EH (cell line): ENCODE measurements at regions not wholly inside any gene's neighbourhood (a gene's known extent, or its start where the extent isn't known, plus 50 kb on each side); places are given as distances from the start of the nearest gene placed in this dataset.
A peak's percentile ranks its signal among the peaks of the same experiment; 100 is the strongest.

ENCODE experiments used
- DNase-seq: peaks from one replicate; pipeline ENCODE4 v3.0.0-alpha.2; 2015; ENCODE audit warnings: low read depth

GRCh38 chr4:100083289-100083688 lies 107.0 kb downstream of the DDIT4L start:
- no peak for DNase-seq

- DNase-seq: no peak
These were observed 107.4 kb downstream of the DDIT4L start for GRCh38 chr4:100082852-100083251.

GRCh38 chr4:100081491-100081890 lies 108.8 kb downstream of the DDIT4L start:
- peak; percentile 30 for DNase-seq

GRCh38 chr4:100079264-100079663 lies 111.0 kb downstream of the DDIT4L start:
- DNase-seq: no peak

- no peak for DNase-seq
These were observed 113.5 kb downstream of the DDIT4L start for GRCh38 chr4:100076753-100077152.

- peak; percentile 33 for DNase-seq
These were observed 114.6 kb downstream of the DDIT4L start for GRCh38 chr4:100075486-100076270.

GRCh38 chr4:100075056-100075455 lies 115.2 kb downstream of the DDIT4L start:
- DNase-seq: peak; percentile 66

- DNase-seq: no peak
These were observed 118.8 kb downstream of the DDIT4L start for GRCh38 chr4:100071506-100071905.

- no peak for DNase-seq
These were observed 119.4 kb downstream of the DDIT4L start for GRCh38 chr4:100070868-100071267.

- DNase-seq: no peak
These were observed 119.1 kb upstream of the H2AZ1 start for GRCh38 chr4:100069207-100069606.

- no peak for DNase-seq
These were observed 117.2 kb upstream of the H2AZ1 start for GRCh38 chr4:100067255-100067654.

- DNase-seq: no peak
These were observed 113.3 kb upstream of the H2AZ1 start for GRCh38 chr4:100063355-100063754.

GRCh38 chr4:100062921-100063320 lies 112.8 kb upstream of the H2AZ1 start:
- DNase-seq: peak; percentile 71

- peak; percentile 73 for DNase-seq
These were observed 111.8 kb upstream of the H2AZ1 start for GRCh38 chr4:100061835-100062234.

GRCh38 chr4:100060765-100061416 lies 110.8 kb upstream of the H2AZ1 start:
- DNase-seq: no peak

GRCh38 chr4:100059467-100059866 lies 109.4 kb upstream of the H2AZ1 start:
- no peak for DNase-seq

GRCh38 chr4:100056701-100057100 lies 106.6 kb upstream of the H2AZ1 start:
- DNase-seq: no peak

- DNase-seq: no peak
These were observed 104.0 kb upstream of the H2AZ1 start for GRCh38 chr4:100054071-100054470.

GRCh38 chr4:100049872-100050271 lies 99.8 kb upstream of the H2AZ1 start:
- no peak for DNase-seq

- DNase-seq: peak; percentile 21
These were observed 92.6 kb upstream of the H2AZ1 start for GRCh38 chr4:100042711-100043110.

- DNase-seq: no peak
These were observed 92.2 kb upstream of the H2AZ1 start for GRCh38 chr4:100042235-100042634.

GRCh38 chr4:100041646-100042045 lies 91.6 kb upstream of the H2AZ1 start:
- DNase-seq: no peak

GRCh38 chr4:100034023-100034664 lies 84.1 kb upstream of the H2AZ1 start:
- DNase-seq: peak; percentile 52
